ENCODE measurements at regions not wholly inside any gene's neighbourhood (a gene's known extent, or its start where the extent isn't known, plus 50 kb on each side); places are given as distances from the start of the nearest gene placed in this dataset.
"Not testable (repeated sequence)": the region's sequence is repeated elsewhere in the genome, so short reads cannot be mapped to it uniquely, and the experiment has no call there.

- DNase-seq (ENCODE audit: low read depth in 2 of 3, low spot score in 2 of 3): no peak
Observed at GRCh38 chr10:123309731-123310130, 155.5 kb downstream of the BUB3 start.

- DNase-seq (ENCODE audit: low read depth in 2 of 3, low spot score in 2 of 3): no peak
Observed at GRCh38 chr10:123316776-123317175, 162.6 kb downstream of the BUB3 start.

GRCh38 chr10:123318516-123318915, 164.3 kb downstream of the BUB3 start:
- no peak for DNase-seq (ENCODE audit: low read depth in 2 of 3, low spot score in 2 of 3)

- no peak for DNase-seq (ENCODE audit: low read depth in 2 of 3, low spot score in 2 of 3)
Observed at GRCh38 chr10:123320091-123320490, 165.9 kb downstream of the BUB3 start.

GRCh38 chr10:123323884-123324283, 169.7 kb downstream of the BUB3 start:
- no peak for DNase-seq (ENCODE audit: low read depth in 2 of 3, low spot score in 2 of 3)

GRCh38 chr10:123325663-123326190, 171.5 kb downstream of the BUB3 start:
- no peak for DNase-seq (ENCODE audit: low read depth in 2 of 3, low spot score in 2 of 3)

GRCh38 chr10:123326674-123327073, 172.5 kb downstream of the BUB3 start:
- no peak for DNase-seq (ENCODE audit: low read depth in 2 of 3, low spot score in 2 of 3)

GRCh38 chr10:123327450-123327849, 173.2 kb downstream of the BUB3 start:
- DNase-seq (ENCODE audit: low read depth in 2 of 3, low spot score in 2 of 3): no peak

- no peak for DNase-seq (ENCODE audit: low read depth in 2 of 3, low spot score in 2 of 3)
Observed at GRCh38 chr10:123327896-123328295, 173.7 kb downstream of the BUB3 start.

- DNase-seq (ENCODE audit: low read depth in 2 of 3, low spot score in 2 of 3): no peak
Observed at GRCh38 chr10:123331438-123331837, 177.2 kb downstream of the BUB3 start.

GRCh38 chr10:123346581-123346980, 192.4 kb downstream of the BUB3 start:
- DNase-seq (ENCODE audit: low read depth in 2 of 3, low spot score in 2 of 3): no peak

- DNase-seq (ENCODE audit: low read depth in 2 of 3, low spot score in 2 of 3): no peak
Observed at GRCh38 chr10:123348691-123349572, 194.7 kb downstream of the BUB3 start.

GRCh38 chr10:123351715-123352114, 197.5 kb downstream of the BUB3 start:
- no peak for DNase-seq (ENCODE audit: low read depth in 2 of 3, low spot score in 2 of 3)

GRCh38 chr10:123354521-123354920, 200.3 kb downstream of the BUB3 start:
- DNase-seq (ENCODE audit: low read depth in 2 of 3, low spot score in 2 of 3): no peak

- no peak for DNase-seq (ENCODE audit: low read depth in 2 of 3, low spot score in 2 of 3)
Observed at GRCh38 chr10:123355748-123356481, 201.7 kb downstream of the BUB3 start.

GRCh38 chr10:123356799-123357198, 202.6 kb downstream of the BUB3 start:
- no peak for DNase-seq (ENCODE audit: low read depth in 2 of 3, low spot score in 2 of 3)

- DNase-seq (ENCODE audit: low read depth in 2 of 3, low spot score in 2 of 3): no peak
Observed at GRCh38 chr10:123357421-123357930, 203.3 kb downstream of the BUB3 start.

GRCh38 chr10:123359539-123359938, 205.3 kb downstream of the BUB3 start:
- DNase-seq (ENCODE audit: low read depth in 2 of 3, low spot score in 2 of 3): no peak

GRCh38 chr10:123361832-123362231, 207.6 kb downstream of the BUB3 start:
- DNase-seq (ENCODE audit: low read depth in 2 of 3, low spot score in 2 of 3): no peak

- DNase-seq (ENCODE audit: low read depth in 2 of 3, low spot score in 2 of 3): no peak
Observed at GRCh38 chr10:123367195-123367594, 213.0 kb downstream of the BUB3 start.

GRCh38 chr10:123371626-123372025, 217.4 kb downstream of the BUB3 start:
- not testable (repeated sequence) for DNase-seq (ENCODE audit: low read depth in 2 of 3, low spot score in 2 of 3)
